DOHH2 (cell line): ENCODE measurements at regions not wholly inside any gene's neighbourhood (a gene's known extent, or its start where the extent isn't known, plus 50 kb on each side); places are given as distances from the start of the nearest gene placed in this dataset.

Experiments
- EZH2phosphoT487 ChIP-seq: fragments of 200-600 bp; sonication (generic); IDR thresholded peaks from 2 replicates; pipeline ENCODE4 v1.6.1; 2017; ENCODE audit warnings: borderline replicate concordance, mild to moderate bottlenecking, antibody characterized with exemption, low read length, moderate library complexity, mixed read lengths
- TF ChIP-seq, protein P1 (sequence below): fragments of 200-600 bp; sonication (generic); IDR thresholded peaks from one replicate; pipeline ENCODE4 v1.5.1; 2014; ENCODE audit warnings: antibody characterized with exemption, mild to moderate bottlenecking, low read depth, low read length; ENCODE audit not compliant: poor library complexity, severe bottlenecking

DNA sequence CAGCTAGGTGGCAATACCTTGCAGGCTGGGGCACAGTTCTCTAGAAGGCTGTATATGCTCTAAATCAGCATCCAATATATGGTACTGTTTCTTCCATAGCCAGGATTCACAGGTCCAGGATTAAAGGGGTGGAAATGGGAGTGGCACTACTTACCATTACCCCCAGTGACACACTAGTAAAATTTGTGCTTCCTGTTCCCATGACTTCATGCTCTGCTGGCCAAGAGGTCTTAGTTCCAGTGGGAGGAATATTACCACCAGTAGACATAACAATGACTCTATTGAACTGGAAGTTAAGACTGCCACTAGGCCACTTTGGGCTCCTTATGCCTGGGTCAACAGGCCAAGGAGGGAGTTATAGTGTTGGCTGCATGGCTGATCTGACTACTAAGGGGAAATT, 174.3 kb upstream of the TNFAIP3 start:
- TF ChIP-seq, protein P1, sequence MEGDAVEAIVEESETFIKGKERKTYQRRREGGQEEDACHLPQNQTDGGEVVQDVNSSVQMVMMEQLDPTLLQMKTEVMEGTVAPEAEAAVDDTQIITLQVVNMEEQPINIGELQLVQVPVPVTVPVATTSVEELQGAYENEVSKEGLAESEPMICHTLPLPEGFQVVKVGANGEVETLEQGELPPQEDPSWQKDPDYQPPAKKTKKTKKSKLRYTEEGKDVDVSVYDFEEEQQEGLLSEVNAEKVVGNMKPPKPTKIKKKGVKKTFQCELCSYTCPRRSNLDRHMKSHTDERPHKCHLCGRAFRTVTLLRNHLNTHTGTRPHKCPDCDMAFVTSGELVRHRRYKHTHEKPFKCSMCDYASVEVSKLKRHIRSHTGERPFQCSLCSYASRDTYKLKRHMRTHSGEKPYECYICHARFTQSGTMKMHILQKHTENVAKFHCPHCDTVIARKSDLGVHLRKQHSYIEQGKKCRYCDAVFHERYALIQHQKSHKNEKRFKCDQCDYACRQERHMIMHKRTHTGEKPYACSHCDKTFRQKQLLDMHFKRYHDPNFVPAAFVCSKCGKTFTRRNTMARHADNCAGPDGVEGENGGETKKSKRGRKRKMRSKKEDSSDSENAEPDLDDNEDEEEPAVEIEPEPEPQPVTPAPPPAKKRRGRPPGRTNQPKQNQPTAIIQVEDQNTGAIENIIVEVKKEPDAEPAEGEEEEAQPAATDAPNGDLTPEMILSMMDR = no peak
- no peak for TF ChIP-seq EZH2phosphoT487
